HepG2 (cell line): ENCODE measurements at regions not wholly inside any gene's neighbourhood (a gene's known extent, or its start where the extent isn't known, plus 50 kb on each side); places are given as distances from the start of the nearest gene placed in this dataset.

Source experiments
- ATAC-seq: fragments of 200-7000 bp; cut with Tn5 transposase; 3 replicates; pipeline ENCODE4 v1.9.1; 2020; ENCODE audit warnings: mild to moderate bottlenecking, moderate library complexity
- BruUV-seq: library from RNA; stranded (reverse); fragments of 400-500 nt; replicated peaks from 2 replicates; lab custom pipeline; 2021; lab: Mats Ljungman, UMichigan
- CTCF ChIA-PET: fragments of 300-600 bp; formaldehyde crosslinking; extraction: SDS; loops from one replicate; lab custom pipeline; 2021; ENCODE audit warnings: low total read pairs, inconsistent platforms, low intra/inter-chr PET ratio; lab: Yijun Ruan, JAX
- POLR2A ChIA-PET: fragments of 350-600 bp; sonication (Branson Sonifier 250); formaldehyde crosslinking; loops from one replicate; lab custom pipeline; 2020; ENCODE audit warnings: antibody characterized with exemption, inconsistent platforms; lab: Yijun Ruan, JAX
- DNase-seq: peaks from one replicate; pipeline ENCODE4 v3.0.0-alpha.2; 2015; ENCODE audit warnings: low spot score
- FAIRE-seq: peaks from 3 replicates; lab custom pipeline; 2011; peaks lifted over from hg19 to GRCh38; lab: Jason Lieb, UNC
- H2AFZ ChIP-seq: one replicate; pipeline ENCODE4 v1.6.1; 2011; ENCODE audit warnings: low read length, inconsistent platforms
- H3K27ac ChIP-seq: fragments of 300-600 bp; 3 replicates; pipeline ENCODE4 v1.8.0; 2011; ENCODE audit warnings: mixed run types, mild to moderate bottlenecking, mixed read lengths, low read length, inconsistent platforms; ENCODE audit not compliant: insufficient read depth; ENCODE audit errors: extremely low read length
- H3K27me3 ChIP-seq, 2 experiments: fragments of 200-600 bp in 1 of 2; 2 replicates in 1 of 2; 3 replicates in 1 of 2; pipeline versions ENCODE4 v1.6.0 to v1.8.0; 2011; ENCODE audit warnings: low read length in 2 of 2, mild to moderate bottlenecking in 2 of 2, moderate library complexity in 2 of 2, inconsistent platforms in 1 of 2; ENCODE audit not compliant: insufficient read depth in 2 of 2, control insufficient read depth in 1 of 2
- H3K36me3 ChIP-seq, 2 experiments: fragments of 200-600 bp in 1 of 2; replicated peaks in 1 of 2; 2 replicates in 1 of 2; 3 replicates in 1 of 2; pipeline versions ENCODE4 v1.5.1 to v1.8.0; 2011; ENCODE audit warnings: low read length in 2 of 2, inconsistent platforms in 1 of 2; ENCODE audit not compliant: insufficient read depth in 2 of 2, control insufficient read depth in 1 of 2
- H3K4me1 ChIP-seq: 2 replicates; pipeline ENCODE4 v1.5.1; 2012; ENCODE audit warnings: low read length, inconsistent platforms; ENCODE audit not compliant: insufficient read depth
- H3K4me2 ChIP-seq: 2 replicates; pipeline ENCODE4 v1.6.0; 2011; ENCODE audit warnings: low read depth, low read length, inconsistent platforms
- H3K4me3 ChIP-seq, 3 experiments: fragments of 200-600 bp in 1 of 3; sonication (generic), shearing (Covaris generic) in 1 of 3; replicated peaks in 1 of 3; 2 replicates each; pipeline ENCODE4 v1.5.1; 2011 to 2016; ENCODE audit warnings: low read length in 3 of 3, inconsistent platforms in 2 of 3, low read depth in 2 of 3, mild to moderate bottlenecking in 2 of 3, control low read depth in 1 of 3, mixed read lengths in 1 of 3; ENCODE audit not compliant: insufficient read depth in 1 of 3
- H3K79me2 ChIP-seq: one replicate; pipeline ENCODE4 v1.6.1; 2011; ENCODE audit warnings: low read length, inconsistent platforms; ENCODE audit not compliant: insufficient read depth
- H3K9ac ChIP-seq: 2 replicates; pipeline ENCODE4 v1.6.0; 2011; ENCODE audit warnings: mild to moderate bottlenecking, low read depth, low read length, inconsistent platforms; ENCODE audit not compliant: insufficient read depth
- H3K9me3 ChIP-seq: 2 replicates; pipeline ENCODE4 v1.5.1; 2012; ENCODE audit warnings: mild to moderate bottlenecking, low read length
- H4K20me1 ChIP-seq: 2 replicates; pipeline ENCODE4 v1.6.0; 2011; ENCODE audit warnings: inconsistent platforms, mild to moderate bottlenecking, low read length, moderate library complexity; ENCODE audit not compliant: insufficient read depth
- ATAD3A ChIP-seq: sonication (generic); formaldehyde crosslinking; IDR thresholded peaks from 2 replicates; pipeline ENCODE4 v1.4.0; 2020; ENCODE audit warnings: missing genetic modification reagents
- FOSL2 ChIP-seq: sonication (generic); formaldehyde crosslinking; IDR thresholded peaks from 2 replicates; pipeline ENCODE4 v1.4.0; 2020; ENCODE audit warnings: missing genetic modification reagents
- JUN ChIP-seq: sonication (generic); formaldehyde crosslinking; IDR thresholded peaks from 2 replicates; pipeline ENCODE4 v1.4.0; 2020; ENCODE audit warnings: mild to moderate bottlenecking, missing genetic modification reagents
- STAG1 ChIP-seq: sonication (generic); formaldehyde crosslinking; IDR thresholded peaks from 2 replicates; pipeline ENCODE4 v1.4.0; 2020; ENCODE audit warnings: missing genetic modification reagents
- ZNF230 ChIP-seq: sonication (generic); formaldehyde crosslinking; IDR thresholded peaks from 2 replicates; pipeline ENCODE4 v1.4.0; 2020; ENCODE audit warnings: mild to moderate bottlenecking, missing genetic modification reagents
- ZNF256 ChIP-seq: sonication (generic); formaldehyde crosslinking; conservative IDR thresholded peaks from 2 replicates; pipeline ENCODE4 v1.4.0; 2020; ENCODE audit warnings: missing genetic modification reagents
- WGBS: methylation state at CpG from one replicate; pipeline ENCODE4 v1.1.6; 2017; ENCODE audit warnings: low lambda C conversion rate; 5-methylcytosine and 5-hydroxymethylcytosine counted together
- in situ Hi-C: cut with HindIII; loops from 2 replicates; pipeline ENCODE4 v1.10.0; 2017; ENCODE audit warnings: low pct_unique_long_range_greater_than_20kb; ENCODE audit not compliant: extremely low pct_ligation_motif_present
- intact Hi-C: fragments of 100-400 bp; cut with micrococcal nuclease; formaldehyde crosslinking; loops from one replicate; pipeline ENCODE4 v1.10.0; 2022; ENCODE audit not compliant: unreplicated experiment

DNA sequence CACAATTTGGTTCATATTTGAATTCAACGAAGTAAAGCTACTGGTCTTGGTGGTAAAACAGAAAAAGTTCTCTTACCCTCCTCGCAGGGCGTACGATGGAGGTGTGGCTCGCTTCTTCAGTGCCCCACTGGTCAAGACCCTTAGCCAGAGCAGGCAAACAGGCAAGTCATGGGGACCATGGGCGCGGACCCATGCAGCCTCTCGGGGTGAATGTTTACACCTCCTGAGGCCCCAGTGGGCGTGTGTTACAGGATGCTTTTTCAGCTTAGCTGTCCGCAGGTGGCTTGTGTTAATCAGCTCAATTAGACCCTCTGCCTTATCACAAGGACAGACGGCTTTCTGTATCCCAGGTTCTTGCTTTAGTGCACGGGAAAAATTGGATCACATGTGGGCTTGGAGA is 991.8 kb downstream of the GBE1 start:
- H2AFZ ChIP-seq = no peak overlapping the region
- no peaks in the 10 kb centered on the region for H3K36me3 ChIP-seq
- no peaks in the 10 kb centered on the region for H3K79me2 ChIP-seq
- POLR2A ChIA-PET = no interaction called here
- H3K9me3 ChIP-seq = no peaks in the 10 kb centered on the region
- no peaks in the 10 kb centered on the region for H4K20me1 ChIP-seq
- CTCF ChIA-PET = no interaction called here
- ATAC-seq (no peak), FAIRE-seq (no peak), DNase-seq (no peak)
- in situ Hi-C loops (no loop called here), intact Hi-C loops (no loop called here)
- BruUV-seq = no TSS peak
- no peak overlapping the region for H3K4me3 ChIP-seq
- H3K9ac ChIP-seq = no peak overlapping the region
- no peaks in the 10 kb centered on the region for H3K27me3 ChIP-seq
- 36% methylated on average over 6 of the region's 12 CpGs for WGBS
- no peaks in the 10 kb centered on the region for H3K4me1 ChIP-seq
- no peak overlapping the region for H3K4me2 ChIP-seq
- H3K27ac ChIP-seq = no peak overlapping the region
- no peak for TF ChIP-seq ZNF230
- no peak for TF ChIP-seq JUN (CRISPR knock-in tag)
- no peak for TF ChIP-seq FOSL2 (CRISPR knock-in tag)
- no peak for TF ChIP-seq ZNF256

GRCh38 chr3:80767604-80768003 is 993.8 kb downstream of the GBE1 start:
- CTCF ChIA-PET = no interaction called here
- no peak overlapping the region for H3K9ac ChIP-seq
- no peaks in the 10 kb centered on the region for H4K20me1 ChIP-seq
- H3K36me3 ChIP-seq = no peaks in the 10 kb centered on the region
- intact Hi-C loops = no loop called here
- no peak for ATAC-seq
- H2AFZ ChIP-seq = no peak overlapping the region
- H3K4me1 ChIP-seq = no peaks in the 10 kb centered on the region
- H3K4me2 ChIP-seq = no peak overlapping the region
- WGBS = 10% methylated on average over 4 of the region's 4 CpGs
- BruUV-seq = no TSS peak
- no peak for FAIRE-seq
- POLR2A ChIA-PET = no interaction called here
- H3K27ac ChIP-seq = no peak overlapping the region
- no peak for DNase-seq
- TF ChIP-seq ATAD3A (no peak), STAG1 (CRISPR knock-in tag) (peak; percentile 18; the same call in 1 of the 2 replicates)
- TF ChIP-seq, all 625 proteins: peak for 1
- Histone ChIP-seq H3K9me3 (no peaks in the 10 kb centered on the region), H3K27me3 (no peaks in the 10 kb centered on the region), H3K79me2 (no peaks in the 10 kb centered on the region), H3K4me3 (no peak overlapping the region)
- in situ Hi-C loops = no loop called here
